Hypothalamus (tissue), 51 donors: ENCODE measurements at regions not wholly inside any gene's neighbourhood (a gene's known extent, or its start where the extent isn't known, plus 50 kb on each side); places are given as distances from the start of the nearest gene placed in this dataset.
"Not testable (repeated sequence)": the region's sequence is repeated elsewhere in the genome, so short reads cannot be mapped to it uniquely, and the experiment has no call there.

Experiments
- DNase-seq, 51 donors: peaks; one replicate each; lab custom pipeline; 2025; lab: John Stamatoyannopoulos, UW

GRCh38 chr18:1097991-1098735 lies 193.5 kb downstream of the ADCYAP1 start:
- not testable (repeated sequence) for DNase-seq

- DNase-seq = no peak
These were observed 198.2 kb downstream of the ADCYAP1 start for GRCh38 chr18:1102848-1103247.

GRCh38 chr18:1103537-1103936 lies 198.9 kb downstream of the ADCYAP1 start:
- DNase-seq = no peak

- DNase-seq = no peak
These were observed 199.7 kb downstream of the ADCYAP1 start for GRCh38 chr18:1104181-1104881.

GRCh38 chr18:1124495-1124894 lies 219.8 kb downstream of the ADCYAP1 start:
- no peak for DNase-seq

GRCh38 chr18:1133541-1133940 lies 228.9 kb downstream of the ADCYAP1 start:
- no peak for DNase-seq

- DNase-seq = no peak
These were observed 243.1 kb downstream of the ADCYAP1 start for GRCh38 chr18:1147730-1148129.

GRCh38 chr18:1149709-1150108 lies 245.0 kb downstream of the ADCYAP1 start:
- no peak for DNase-seq

- DNase-seq = no peak
These were observed 245.7 kb downstream of the ADCYAP1 start for GRCh38 chr18:1150344-1150743.

GRCh38 chr18:1152958-1153357 lies 248.3 kb downstream of the ADCYAP1 start:
- DNase-seq = not testable (repeated sequence)

GRCh38 chr18:1173593-1173992 lies 268.9 kb downstream of the ADCYAP1 start:
- DNase-seq = no peak

GRCh38 chr18:1177232-1177631 lies 272.6 kb downstream of the ADCYAP1 start:
- no peak for DNase-seq

- no peak for DNase-seq
These were observed 286.7 kb downstream of the ADCYAP1 start for GRCh38 chr18:1191341-1191740.

- no peak for DNase-seq
These were observed 308.5 kb downstream of the ADCYAP1 start for GRCh38 chr18:1213126-1213525.

GRCh38 chr18:1222880-1223279 lies 318.2 kb downstream of the ADCYAP1 start:
- no peak for DNase-seq

- no peak for DNase-seq
These were observed 322.4 kb downstream of the ADCYAP1 start for GRCh38 chr18:1227025-1227424.

- no peak for DNase-seq
These were observed 325.0 kb downstream of the ADCYAP1 start for GRCh38 chr18:1229634-1230033.

- DNase-seq = no peak
These were observed 328.2 kb downstream of the ADCYAP1 start for GRCh38 chr18:1232867-1233266.

GRCh38 chr18:1240701-1241100 lies 336.0 kb downstream of the ADCYAP1 start:
- DNase-seq = no peak

GRCh38 chr18:1244397-1245122 lies 339.9 kb downstream of the ADCYAP1 start:
- DNase-seq = no peak

GRCh38 chr18:1246827-1247226 lies 342.2 kb downstream of the ADCYAP1 start:
- no peak for DNase-seq

GRCh38 chr18:1252534-1252933 lies 347.9 kb downstream of the ADCYAP1 start:
- DNase-seq = no peak
